ENCODE measurements at regions not wholly inside any gene's neighbourhood (a gene's known extent, or its start where the extent isn't known, plus 50 kb on each side); places are given as distances from the start of the nearest gene placed in this dataset.
A peak's percentile ranks its signal among the peaks of the same experiment; 100 is the strongest.

DNA sequence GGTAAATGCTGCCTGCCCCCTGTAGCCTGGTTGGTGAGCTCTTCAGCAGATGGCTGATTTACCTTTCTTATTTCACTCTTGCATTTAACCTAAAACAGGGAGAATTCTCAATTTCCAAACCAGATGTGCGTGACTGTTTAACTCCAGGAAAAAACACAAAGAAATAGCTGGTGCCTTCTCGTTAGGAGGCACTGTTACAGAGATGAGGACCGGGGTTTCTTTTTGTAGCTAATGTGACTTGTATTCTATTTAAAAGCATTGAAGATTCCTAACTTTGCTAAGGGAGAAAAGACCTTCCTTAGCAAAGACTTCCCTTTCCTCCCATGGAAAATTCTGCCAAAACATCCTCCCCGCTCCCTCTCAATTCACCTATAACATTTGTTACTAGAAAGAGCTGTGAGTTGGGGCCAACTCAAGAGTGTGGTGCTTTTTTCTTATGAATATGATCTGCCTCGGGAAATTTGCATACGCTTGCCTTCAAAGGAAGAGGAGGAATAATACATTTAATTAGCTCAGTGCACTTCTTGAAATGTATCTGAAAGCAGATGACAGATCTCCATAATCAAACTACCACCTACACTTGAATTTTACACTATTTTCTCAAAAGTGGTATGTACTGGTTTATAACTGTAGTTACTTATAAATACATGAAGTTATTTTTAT is 102.0 kb upstream of the ARID2 start:
- DNase-seq (ENCODE audit: low read depth): no peak

- no peak for DNase-seq (ENCODE audit: low read depth)
Measured at GRCh38 chr12:45629292-45629691, 100.2 kb upstream of the ARID2 start.

GRCh38 chr12:45633733-45634132 is 95.8 kb upstream of the ARID2 start:
- no peak for DNase-seq (ENCODE audit: low read depth)

DNA sequence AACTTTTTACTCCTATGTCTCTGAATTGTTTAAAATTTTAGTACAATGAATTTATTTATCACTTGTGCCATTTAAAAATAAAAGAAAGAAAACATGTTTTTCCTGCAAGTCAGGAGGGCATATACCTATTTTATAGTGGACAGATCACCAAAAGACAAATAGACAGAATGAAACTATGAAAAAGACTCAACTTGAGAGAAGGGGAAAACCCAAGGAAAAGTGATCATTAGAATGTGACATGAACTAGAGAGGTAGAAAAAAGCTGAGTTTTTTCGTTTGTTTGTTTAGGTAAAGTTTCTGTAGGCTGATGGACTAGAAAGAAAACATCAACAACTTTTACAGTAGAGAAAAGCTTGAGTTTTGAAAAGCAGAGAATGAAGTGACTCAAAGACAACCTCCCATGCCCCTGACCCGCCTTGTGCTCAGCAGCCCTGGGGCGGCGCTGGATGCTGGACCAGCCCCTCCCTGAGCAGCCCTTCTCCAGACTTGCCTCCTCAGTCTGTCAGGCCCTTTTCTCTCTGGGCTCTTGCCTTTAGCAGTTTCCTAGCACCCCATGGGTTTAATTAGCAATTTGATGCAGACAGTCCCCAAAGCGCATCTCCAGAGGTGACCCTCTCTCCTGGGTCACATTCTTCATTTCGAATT is 95.1 kb upstream of the ARID2 start:
- no peak for DNase-seq (ENCODE audit: low read depth)

DNA sequence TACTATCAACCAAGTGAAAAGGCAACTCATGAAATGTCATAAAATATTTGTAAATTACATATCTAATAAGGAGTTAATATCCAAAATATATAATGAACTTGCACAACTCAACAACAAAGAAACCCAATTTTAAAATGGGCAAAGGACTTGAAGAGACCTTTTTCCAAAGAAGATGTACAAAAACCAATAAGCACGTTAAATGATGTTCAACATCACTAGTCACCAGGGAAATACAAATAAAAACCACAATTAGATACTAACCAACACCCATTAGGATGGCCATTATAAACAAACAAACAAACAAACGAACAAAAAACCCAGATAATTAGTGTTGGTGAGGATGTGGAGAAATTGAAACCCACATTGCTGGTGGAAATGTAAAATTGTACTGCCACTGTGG is 92.3 kb upstream of the ARID2 start:
- no peak for DNase-seq (ENCODE audit: low read depth)

- peak; percentile 49 for DNase-seq (ENCODE audit: low read depth)
Measured at GRCh38 chr12:45637706-45638105, 91.8 kb upstream of the ARID2 start.

DNA sequence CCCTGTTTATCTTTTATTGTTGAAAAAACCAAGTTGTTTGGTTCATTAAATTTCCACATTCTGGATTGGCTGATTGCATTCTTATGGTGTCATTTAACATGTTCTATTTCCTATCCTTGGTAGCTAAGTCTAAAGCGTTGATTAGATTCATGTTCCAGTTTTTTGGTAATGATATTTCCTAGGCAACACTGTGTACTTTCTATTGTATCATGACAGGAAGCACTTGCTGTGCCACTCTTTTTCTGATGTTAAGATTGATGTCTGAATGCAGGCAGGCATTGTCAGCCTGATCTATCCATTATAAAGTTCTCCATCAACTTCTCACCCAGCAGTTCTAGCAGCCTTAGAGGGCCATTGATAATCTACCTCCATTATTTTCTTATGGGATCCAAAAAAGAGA is 91.1 kb upstream of the ARID2 start:
- DNase-seq (ENCODE audit: low read depth): no peak

DNA sequence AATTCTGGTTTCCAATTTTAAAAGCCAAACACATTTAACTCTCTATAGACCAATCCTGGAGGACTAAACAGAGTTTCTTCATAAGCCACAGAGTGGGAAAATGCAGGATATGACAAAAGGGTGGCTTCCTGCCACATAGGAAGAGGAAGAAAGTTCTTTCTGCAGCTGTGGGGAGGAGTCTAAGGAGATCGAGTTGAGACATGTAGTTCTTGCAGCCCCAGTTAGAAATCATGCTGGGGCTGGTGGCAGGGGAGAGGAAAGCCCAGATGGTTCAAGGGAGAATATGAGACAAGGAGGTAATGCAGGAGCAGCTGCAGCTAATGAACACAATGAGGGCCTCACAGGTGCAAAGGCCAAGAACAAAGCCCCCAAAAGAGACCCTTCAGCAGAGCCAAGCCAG is 85.0 kb upstream of the ARID2 start:
- DNase-seq (ENCODE audit: low read depth): peak; percentile 22

- no peak for DNase-seq (ENCODE audit: low read depth)
Measured at GRCh38 chr12:45646851-45647581, 82.5 kb upstream of the ARID2 start.

- no peak for DNase-seq (ENCODE audit: low read depth)
Measured at GRCh38 chr12:45648070-45648469, 81.4 kb upstream of the ARID2 start.

DNA sequence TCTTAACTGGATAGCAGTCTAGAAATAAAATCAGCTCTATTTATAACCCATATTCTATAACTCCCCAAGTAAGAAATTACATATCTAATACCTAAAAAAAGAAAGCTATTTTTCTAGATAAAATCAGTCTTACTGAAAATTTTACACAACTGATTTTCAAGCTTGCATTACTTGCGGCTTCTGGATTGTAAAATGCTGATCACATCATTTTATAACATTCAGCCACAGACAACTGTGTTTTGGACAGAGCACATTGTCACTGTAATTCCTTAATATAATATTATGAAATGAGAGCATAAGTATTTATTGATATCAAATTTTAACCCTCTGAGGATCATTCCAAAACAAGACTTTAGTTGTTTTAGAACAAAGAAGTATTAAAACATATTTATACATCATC is 78.5 kb upstream of the ARID2 start:
- no peak for DNase-seq (ENCODE audit: low read depth)

- DNase-seq (ENCODE audit: low read depth): no peak
Measured at GRCh38 chr12:45654002-45654665, 75.4 kb upstream of the ARID2 start.

DNA sequence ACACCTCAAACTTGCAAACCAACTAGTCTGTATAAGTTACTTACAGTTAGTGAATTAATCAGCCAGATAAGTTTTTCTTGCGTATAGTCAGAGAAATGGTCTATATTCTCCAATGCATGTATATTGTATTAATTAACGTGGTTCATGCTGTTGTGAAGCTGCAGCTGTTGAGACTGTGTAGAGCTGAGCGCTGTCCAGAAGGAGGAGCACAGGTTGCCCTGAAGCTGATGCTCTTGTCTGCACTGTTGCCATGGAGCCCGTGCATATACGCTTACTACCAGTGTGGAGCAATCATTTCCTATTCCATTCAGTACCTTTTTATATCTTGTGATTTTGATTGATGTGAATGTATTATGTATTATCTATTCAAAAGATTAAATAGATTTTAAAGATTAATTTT is 74.3 kb upstream of the ARID2 start:
- DNase-seq (ENCODE audit: low read depth): no peak

DNA sequence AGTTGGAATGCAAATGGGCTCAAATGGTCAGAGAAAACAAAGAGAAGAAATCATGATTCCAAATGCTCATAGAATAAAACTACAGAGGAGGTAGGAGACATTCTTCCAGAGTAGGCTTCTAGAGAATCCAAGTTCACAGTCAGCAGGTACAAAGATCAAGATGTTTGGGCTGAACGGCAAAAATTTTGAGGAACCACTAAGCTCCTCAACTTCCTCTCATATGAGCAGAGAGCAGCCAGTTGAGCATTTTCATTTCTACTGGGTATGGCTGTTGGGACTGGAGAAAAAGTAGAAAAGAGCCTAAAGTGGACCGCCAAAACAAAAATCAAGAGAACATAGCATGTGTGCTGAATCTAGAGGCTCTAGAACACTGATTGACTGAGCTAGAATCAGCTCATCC is 73.8 kb upstream of the ARID2 start:
- no peak for DNase-seq (ENCODE audit: low read depth)

- DNase-seq (ENCODE audit: low read depth): no peak
Measured at GRCh38 chr12:45658020-45658419, 71.5 kb upstream of the ARID2 start.

GRCh38 chr12:45660330-45660729 is 69.2 kb upstream of the ARID2 start:
- peak; percentile 87 for DNase-seq (ENCODE audit: low read depth)

DNA sequence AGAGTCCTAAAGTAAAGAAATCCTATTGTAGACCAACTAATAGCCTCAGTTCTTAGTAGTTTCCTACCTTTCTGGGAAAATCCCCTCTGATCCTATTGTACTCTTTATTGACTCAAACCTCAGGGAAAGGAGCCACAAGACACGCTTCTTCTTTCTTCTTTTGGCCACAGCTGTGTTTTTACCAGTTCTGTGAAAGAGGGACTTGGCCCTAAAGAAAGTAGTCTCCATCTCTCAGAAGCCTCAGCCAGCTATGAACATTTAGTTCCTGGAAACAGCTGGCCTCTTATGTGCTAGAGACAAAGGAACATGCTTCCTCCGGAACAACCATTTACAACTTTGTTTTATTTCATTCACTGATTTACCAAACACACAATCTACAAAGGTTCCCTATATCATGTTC is 66.1 kb upstream of the ARID2 start:
- DNase-seq (ENCODE audit: low read depth): no peak

- no peak for DNase-seq (ENCODE audit: low read depth)
Measured at GRCh38 chr12:45665941-45666340, 63.6 kb upstream of the ARID2 start.

GRCh38 chr12:45666396-45666795 is 63.1 kb upstream of the ARID2 start:
- no peak for DNase-seq (ENCODE audit: low read depth)

GRCh38 chr12:45666816-45667215 is 62.7 kb upstream of the ARID2 start:
- no peak for DNase-seq (ENCODE audit: low read depth)

- DNase-seq (ENCODE audit: low read depth): peak; percentile 18
Measured at GRCh38 chr12:45667761-45668160, 61.7 kb upstream of the ARID2 start.

DNA sequence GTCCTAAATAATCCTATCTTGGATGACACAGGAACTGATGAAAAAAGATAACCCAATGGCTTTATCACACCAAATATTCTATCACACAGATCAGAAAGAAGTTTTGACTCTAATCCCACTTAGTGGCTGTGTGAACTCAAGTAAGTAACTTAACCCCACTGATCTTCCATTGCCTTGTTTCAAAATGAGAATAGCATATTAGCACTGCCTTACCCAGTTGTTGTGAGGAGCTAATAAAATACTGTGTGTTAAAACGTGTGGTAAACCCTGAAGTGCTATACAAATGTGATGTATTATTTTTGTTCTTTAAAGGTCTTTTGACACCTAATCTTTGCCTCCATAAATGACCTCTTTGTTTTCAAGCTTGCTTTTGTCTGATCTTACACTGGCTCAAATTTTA is 60.9 kb upstream of the ARID2 start:
- DNase-seq (ENCODE audit: low read depth): no peak

- no peak for DNase-seq (ENCODE audit: low read depth)
Measured at GRCh38 chr12:45669093-45669492, 60.4 kb upstream of the ARID2 start.

Data from RPMI7951 (cell line).